ENCODE measurements at regions not wholly inside any gene's neighbourhood (a gene's known extent, or its start where the extent isn't known, plus 50 kb on each side); places are given as distances from the start of the nearest gene placed in this dataset.

GRCh38 chr4:152114562-152114961, 353.8 kb upstream of the GATB start:
- Histone ChIP-seq H3K79me2 (no peaks in the 10 kb centered on the region), H3K9me2 (replicated peaks; ENCODE audit: insufficient read depth) (no peaks in the 10 kb centered on the region), H3K27ac (no peak overlapping the region), H3K4me2 (no peak overlapping the region), H4K20me1 (ENCODE audit: insufficient read depth, poor library complexity, severe bottlenecking) (no peaks in the 10 kb centered on the region), H3K36me3 (replicated peaks; ENCODE audit: insufficient read depth, low read depth) (no peaks in the 10 kb centered on the region), H2AFZ (no peak overlapping the region), H3K4me1 (ENCODE audit: insufficient read depth) (no peaks in the 10 kb centered on the region), H3K4me3 (no peak overlapping the region), H3K9me3 (ENCODE audit: low read depth) (no peaks in the 10 kb centered on the region), H3K27me3 (no peaks in the 10 kb centered on the region)
- DNase-seq (ENCODE audit: low spot score) = no peak
- no peak for TF ChIP-seq EZH2phosphoT487 (IDR thresholded peaks at IDR 0.05; ENCODE audit: low read depth, severe bottlenecking, unreplicated experiment)
- no peak for TF ChIP-seq EZH2 (IDR thresholded peaks at IDR 0.05; ENCODE audit: borderline replicate concordance)
- TF ChIP-seq, protein P1, sequence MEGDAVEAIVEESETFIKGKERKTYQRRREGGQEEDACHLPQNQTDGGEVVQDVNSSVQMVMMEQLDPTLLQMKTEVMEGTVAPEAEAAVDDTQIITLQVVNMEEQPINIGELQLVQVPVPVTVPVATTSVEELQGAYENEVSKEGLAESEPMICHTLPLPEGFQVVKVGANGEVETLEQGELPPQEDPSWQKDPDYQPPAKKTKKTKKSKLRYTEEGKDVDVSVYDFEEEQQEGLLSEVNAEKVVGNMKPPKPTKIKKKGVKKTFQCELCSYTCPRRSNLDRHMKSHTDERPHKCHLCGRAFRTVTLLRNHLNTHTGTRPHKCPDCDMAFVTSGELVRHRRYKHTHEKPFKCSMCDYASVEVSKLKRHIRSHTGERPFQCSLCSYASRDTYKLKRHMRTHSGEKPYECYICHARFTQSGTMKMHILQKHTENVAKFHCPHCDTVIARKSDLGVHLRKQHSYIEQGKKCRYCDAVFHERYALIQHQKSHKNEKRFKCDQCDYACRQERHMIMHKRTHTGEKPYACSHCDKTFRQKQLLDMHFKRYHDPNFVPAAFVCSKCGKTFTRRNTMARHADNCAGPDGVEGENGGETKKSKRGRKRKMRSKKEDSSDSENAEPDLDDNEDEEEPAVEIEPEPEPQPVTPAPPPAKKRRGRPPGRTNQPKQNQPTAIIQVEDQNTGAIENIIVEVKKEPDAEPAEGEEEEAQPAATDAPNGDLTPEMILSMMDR (IDR thresholded peaks at IDR 0.05; ENCODE audit: poor library complexity) = no peak
- WGBS (ENCODE audit: low lambda C conversion rate, missing lambda C conversion rate) = 86% methylated on average over 3 of the region's 3 CpGs

- no peak for DNase-seq (ENCODE audit: low spot score)
- no peaks in the 10 kb centered on the region for H3K4me1 ChIP-seq (ENCODE audit: insufficient read depth)
- H3K9me3 ChIP-seq (ENCODE audit: low read depth) = no peaks in the 10 kb centered on the region
- H3K4me2 ChIP-seq = no peak overlapping the region
- TF ChIP-seq EZH2 (IDR thresholded peaks at IDR 0.05; ENCODE audit: borderline replicate concordance) (no peak), EZH2phosphoT487 (IDR thresholded peaks at IDR 0.05; ENCODE audit: low read depth, severe bottlenecking, unreplicated experiment) (no peak)
- TF ChIP-seq, protein P1 (IDR thresholded peaks at IDR 0.05; ENCODE audit: poor library complexity) = no peak
- no peak overlapping the region for H3K4me3 ChIP-seq
- H2AFZ ChIP-seq = no peak overlapping the region
- no peaks in the 10 kb centered on the region for H3K27me3 ChIP-seq
- H3K9me2 ChIP-seq (replicated peaks; ENCODE audit: insufficient read depth) = no peaks in the 10 kb centered on the region
- H4K20me1 ChIP-seq (ENCODE audit: insufficient read depth, poor library complexity, severe bottlenecking) = no peaks in the 10 kb centered on the region
- no peaks in the 10 kb centered on the region for H3K36me3 ChIP-seq (replicated peaks; ENCODE audit: insufficient read depth, low read depth)
- no peaks in the 10 kb centered on the region for H3K79me2 ChIP-seq
- H3K27ac ChIP-seq = no peak overlapping the region
- WGBS (ENCODE audit: low lambda C conversion rate, missing lambda C conversion rate) = 80% methylated on average over 2 of the region's 2 CpGs
Measured at GRCh38 chr4:152112887-152113286, 352.1 kb upstream of the GATB start.

DNA sequence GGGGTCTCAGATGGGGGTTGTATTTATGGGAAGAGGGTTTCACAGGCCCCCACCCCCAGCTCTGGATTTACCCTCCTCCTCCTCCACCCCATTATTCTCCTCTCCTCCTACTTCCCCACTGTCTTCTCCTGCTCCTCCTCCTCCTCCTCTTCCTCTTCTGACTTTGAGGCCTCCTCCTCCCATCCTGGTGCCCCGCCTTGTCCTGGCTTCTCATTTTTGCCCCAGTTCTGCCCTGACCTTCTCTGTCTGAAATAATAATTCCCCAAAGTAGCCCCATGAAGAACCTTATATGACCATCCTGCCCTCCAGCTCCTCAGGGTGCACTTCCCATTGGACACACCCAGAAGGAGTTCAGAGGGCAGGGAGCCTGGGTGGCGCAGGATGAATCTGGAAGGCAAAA, 351.4 kb upstream of the GATB start:
- Histone ChIP-seq H3K79me2 (no peaks in the 10 kb centered on the region), H3K27me3 (no peaks in the 10 kb centered on the region), H3K4me1 (ENCODE audit: insufficient read depth) (no peaks in the 10 kb centered on the region), H3K27ac (no peak overlapping the region), H2AFZ (no peak overlapping the region), H3K36me3 (replicated peaks; ENCODE audit: insufficient read depth, low read depth) (no peaks in the 10 kb centered on the region), H3K9me3 (ENCODE audit: low read depth) (no peaks in the 10 kb centered on the region), H3K4me2 (no peak overlapping the region), H3K4me3 (no peak overlapping the region), H3K9me2 (replicated peaks; ENCODE audit: insufficient read depth) (no peaks in the 10 kb centered on the region), H4K20me1 (ENCODE audit: insufficient read depth, poor library complexity, severe bottlenecking) (no peaks in the 10 kb centered on the region)
- DNase-seq (ENCODE audit: low spot score) = no peak
- TF ChIP-seq, protein P1 (IDR thresholded peaks at IDR 0.05; ENCODE audit: poor library complexity) = no peak
- no peak for TF ChIP-seq EZH2 (IDR thresholded peaks at IDR 0.05; ENCODE audit: borderline replicate concordance)
- no peak for TF ChIP-seq EZH2phosphoT487 (IDR thresholded peaks at IDR 0.05; ENCODE audit: low read depth, severe bottlenecking, unreplicated experiment)
- 96% methylated on average over 2 of the region's 2 CpGs for WGBS (ENCODE audit: low lambda C conversion rate, missing lambda C conversion rate)

DNA sequence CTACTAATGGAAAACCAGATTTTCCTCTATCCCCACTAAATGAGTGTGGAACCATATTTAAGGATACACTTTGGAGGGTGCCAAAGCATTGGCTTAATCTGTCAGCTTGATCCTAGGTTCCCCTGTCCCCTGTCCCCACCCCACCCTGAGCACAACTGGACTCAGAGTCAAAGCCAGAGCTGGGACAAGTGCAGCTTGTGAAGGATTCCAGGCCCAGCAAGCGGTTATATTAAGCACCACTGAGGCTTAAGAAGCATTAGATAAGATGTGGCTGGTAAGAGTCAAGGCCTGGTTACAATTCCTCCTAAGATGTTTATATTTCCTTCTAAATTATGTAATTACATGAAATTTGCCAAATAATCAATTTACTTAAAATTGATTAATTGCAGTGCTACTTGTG, 350.0 kb upstream of the GATB start:
- 52% methylated on average over 1 of the region's 1 CpG for WGBS (ENCODE audit: low lambda C conversion rate, missing lambda C conversion rate)
- no peaks in the 10 kb centered on the region for H3K9me3 ChIP-seq (ENCODE audit: low read depth)

More for the DNA sequence above, 350.0 kb upstream of the GATB start:
- Histone ChIP-seq H4K20me1 (ENCODE audit: insufficient read depth, poor library complexity, severe bottlenecking) (no peaks in the 10 kb centered on the region), H3K4me2 (no peak overlapping the region), H3K27me3 (no peaks in the 10 kb centered on the region), H3K79me2 (no peaks in the 10 kb centered on the region), H3K27ac (no peak overlapping the region), H2AFZ (no peak overlapping the region), H3K4me1 (ENCODE audit: insufficient read depth) (peaks cover 7% of the 10 kb centered on the region), H3K36me3 (replicated peaks; ENCODE audit: insufficient read depth, low read depth) (no peaks in the 10 kb centered on the region), H3K9me2 (replicated peaks; ENCODE audit: insufficient read depth) (no peaks in the 10 kb centered on the region), H3K4me3 (no peak overlapping the region)
- TF ChIP-seq, protein P1 (IDR thresholded peaks at IDR 0.05; ENCODE audit: poor library complexity) = no peak
- TF ChIP-seq EZH2 (IDR thresholded peaks at IDR 0.05; ENCODE audit: borderline replicate concordance) = no peak
- TF ChIP-seq EZH2phosphoT487 (IDR thresholded peaks at IDR 0.05; ENCODE audit: low read depth, severe bottlenecking, unreplicated experiment) = no peak
- DNase-seq (ENCODE audit: low spot score) = no peak

Data from hepatocyte (in vitro differentiated cells).